ENCODE measurements at regions not wholly inside any gene's neighbourhood (a gene's known extent, or its start where the extent isn't known, plus 50 kb on each side); places are given as distances from the start of the nearest gene placed in this dataset.

GRCh38 chr10:8790390-8790789 is 735.9 kb downstream of the GATA3 start:
- TF ChIP-seq CTCF (conservative IDR thresholded peaks at IDR 0.05) = no peak
- TF ChIP-seq EZH2 (IDR thresholded peaks at IDR 0.05; ENCODE audit: low read depth) = no peak
